WTC11 (cell line): ENCODE measurements at regions not wholly inside any gene's neighbourhood (a gene's known extent, or its start where the extent isn't known, plus 50 kb on each side); places are given as distances from the start of the nearest gene placed in this dataset.

Experiments
- ATF3 ChIP-seq: sonication (generic); formaldehyde crosslinking; conservative IDR thresholded peaks from 2 replicates; pipeline ENCODE4 v1.8.1; 2022; ENCODE audit warnings: mild to moderate bottlenecking, missing genetic modification reagents
- FOXP4 ChIP-seq: sonication (generic); formaldehyde crosslinking; IDR thresholded peaks from 2 replicates; pipeline ENCODE4 v1.8.0; 2022; ENCODE audit warnings: mild to moderate bottlenecking, missing genetic modification reagents
- NFATC4 ChIP-seq: fragments of 250-450 bp; sonication (Bioruptor Pico); IDR thresholded peaks from 2 replicates; pipeline ENCODE4 v1.9.0; 2021; ENCODE audit warnings: mild to moderate bottlenecking
- ZNF121 ChIP-seq: sonication (generic); formaldehyde crosslinking; IDR thresholded peaks from 2 replicates; pipeline ENCODE4 v1.8.0; 2023; ENCODE audit warnings: missing genetic modification reagents
- ZNF416 ChIP-seq: fragments of 250-450 bp; sonication (Bioruptor Pico); IDR thresholded peaks from 2 replicates; pipeline ENCODE4 v1.9.0; 2021; ENCODE audit warnings: mild to moderate bottlenecking, inconsistent platforms
- TF ChIP-seq, protein P1 (sequence below): fragments of 200-600 bp; IDR thresholded peaks from 2 replicates; pipeline ENCODE4 v1.8.0; 2022; ENCODE audit warnings: antibody characterized with exemption

GRCh38 chr6:141169419-141169818 is 963.3 kb upstream of the GJE1 start:
- TF ChIP-seq, protein P1, sequence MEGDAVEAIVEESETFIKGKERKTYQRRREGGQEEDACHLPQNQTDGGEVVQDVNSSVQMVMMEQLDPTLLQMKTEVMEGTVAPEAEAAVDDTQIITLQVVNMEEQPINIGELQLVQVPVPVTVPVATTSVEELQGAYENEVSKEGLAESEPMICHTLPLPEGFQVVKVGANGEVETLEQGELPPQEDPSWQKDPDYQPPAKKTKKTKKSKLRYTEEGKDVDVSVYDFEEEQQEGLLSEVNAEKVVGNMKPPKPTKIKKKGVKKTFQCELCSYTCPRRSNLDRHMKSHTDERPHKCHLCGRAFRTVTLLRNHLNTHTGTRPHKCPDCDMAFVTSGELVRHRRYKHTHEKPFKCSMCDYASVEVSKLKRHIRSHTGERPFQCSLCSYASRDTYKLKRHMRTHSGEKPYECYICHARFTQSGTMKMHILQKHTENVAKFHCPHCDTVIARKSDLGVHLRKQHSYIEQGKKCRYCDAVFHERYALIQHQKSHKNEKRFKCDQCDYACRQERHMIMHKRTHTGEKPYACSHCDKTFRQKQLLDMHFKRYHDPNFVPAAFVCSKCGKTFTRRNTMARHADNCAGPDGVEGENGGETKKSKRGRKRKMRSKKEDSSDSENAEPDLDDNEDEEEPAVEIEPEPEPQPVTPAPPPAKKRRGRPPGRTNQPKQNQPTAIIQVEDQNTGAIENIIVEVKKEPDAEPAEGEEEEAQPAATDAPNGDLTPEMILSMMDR: no peak
- TF ChIP-seq ATF3 (CRISPR knock-in tag): no peak
- no peak for TF ChIP-seq FOXP4 (CRISPR knock-in tag)
- no peak for TF ChIP-seq ZNF121 (CRISPR knock-in tag)
- TF ChIP-seq NFATC4 (CRISPR knock-in tag): no peak
- TF ChIP-seq ZNF416: no peak
